ENCODE measurements at regions not wholly inside any gene's neighbourhood (a gene's known extent, or its start where the extent isn't known, plus 50 kb on each side); places are given as distances from the start of the nearest gene placed in this dataset.

DNA sequence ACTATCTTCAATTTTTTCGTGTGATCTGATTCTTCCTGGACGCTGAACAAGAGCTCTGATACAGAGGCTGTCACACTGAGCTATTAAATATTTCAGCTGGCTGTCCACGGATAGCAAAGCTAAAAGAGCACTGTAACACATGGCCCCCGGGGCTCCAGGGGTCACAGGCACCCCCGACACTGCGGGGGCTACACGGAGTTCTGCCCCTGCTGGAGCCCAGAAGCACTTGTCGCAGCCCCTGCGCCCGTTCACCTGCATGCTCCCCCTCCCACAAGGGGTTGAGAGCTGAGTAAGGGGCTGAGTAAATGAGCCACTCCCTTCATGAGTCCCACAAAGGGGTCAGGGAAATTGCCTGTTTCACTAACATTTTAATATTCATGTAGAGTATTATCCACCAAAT lies 316.3 kb downstream of the TMEM167A start:
- Histone ChIP-seq H3K18ac (ENCODE audit: extremely low read depth, low read length) (no peak overlapping the region), H3K4me2 (ENCODE audit: insufficient read depth in 1 of 2, low read depth in 2 of 2, low read length in 2 of 2) (no peak overlapping the region), H4K5ac (ENCODE audit: insufficient read length, low read depth, low read length) (no peak overlapping the region), H3K23ac (ENCODE audit: insufficient read length) (no peak overlapping the region), H3K14ac (ENCODE audit: insufficient read length) (no peak overlapping the region), H2AFZ (ENCODE audit: low read length) (no peak overlapping the region), H3K9ac (replicated peaks in 1 of 4; ENCODE audit: extremely low read depth in 1 of 4, low read depth in 3 of 4, low read length in 3 of 4) (no peak overlapping the region), H3K27ac (ENCODE audit: low read depth, low read length) (no peak overlapping the region), H3K36me3 (ENCODE audit: control insufficient read depth in 2 of 4, insufficient read depth in 4 of 4, low read length in 3 of 4) (no peaks in the 10 kb centered on the region), H3K9me3 (ENCODE audit: insufficient read depth in 2 of 2, low read depth in 1 of 2, low read length in 1 of 2) (peaks cover 0 to 2% of the 10 kb centered on the region in 2 experiments; a peak in 1 of 4 replicates), H3K56ac (replicated peaks; ENCODE audit: insufficient read length, low read depth, low read length) (no peak overlapping the region), H3K79me2 (ENCODE audit: control insufficient read depth in 1 of 2, insufficient read depth in 2 of 2, low read length in 2 of 2) (no peaks in the 10 kb centered on the region), H3K79me1 (ENCODE audit: low read depth, low read length) (no peaks in the 10 kb centered on the region), H2AK5ac (ENCODE audit: low read depth, low read length) (no peak overlapping the region), H3K4me3 (ENCODE audit: extremely low read depth in 1 of 4, insufficient read depth in 2 of 4, low read depth in 3 of 4, low read length in 4 of 4) (no peak overlapping the region), H4K8ac (ENCODE audit: extremely low read depth, insufficient read depth, low read length) (no peak overlapping the region), H3K4ac (replicated peaks; ENCODE audit: insufficient read length, low read depth, low read length) (no peak overlapping the region), H4K91ac (replicated peaks; ENCODE audit: insufficient read length, low read length) (no peak overlapping the region), H3K23me2 (ENCODE audit: low read depth, low read length) (no peaks in the 10 kb centered on the region), H4K20me1 (replicated peaks in 1 of 2; ENCODE audit: control insufficient read depth in 1 of 2, insufficient read depth in 2 of 2, low read length in 2 of 2) (no peaks in the 10 kb centered on the region), H2BK20ac (ENCODE audit: low read length) (no peak overlapping the region), H2BK15ac (ENCODE audit: low read length) (no peak overlapping the region), H3K4me1 (replicated peaks in 1 of 4; ENCODE audit: control insufficient read depth in 3 of 4, insufficient read depth in 4 of 4, low read length in 3 of 4) (no peaks in the 10 kb centered on the region; a peak in 1 of 7 replicates), H2BK5ac (ENCODE audit: low read depth, low read length) (no peak overlapping the region), H3K27me3 (replicated peaks in 1 of 4; ENCODE audit: control insufficient read depth in 3 of 4, extremely low read depth in 1 of 4, insufficient read depth in 3 of 4, low read length in 3 of 4) (no peaks in the 10 kb centered on the region), H2BK120ac (replicated peaks; ENCODE audit: low read depth, low read length) (no peak overlapping the region), H2BK12ac (ENCODE audit: low read depth, low read length) (no peak overlapping the region)
- no peak for TF ChIP-seq CTCF (IDR thresholded peaks at IDR 0.05; ENCODE audit: control extremely low read depth in 1 of 3, insufficient read depth in 1 of 3, low read depth in 1 of 3, low read length in 3 of 3)
- TF ChIP-seq BRCA1 (IDR thresholded peaks at IDR 0.05; ENCODE audit: low read depth, low read length): no peak
- no peak for TF ChIP-seq NANOG (IDR thresholded peaks at IDR 0.05; ENCODE audit: insufficient read depth, low read depth, low read length, poor library complexity, severe bottlenecking)
- no peak for TF ChIP-seq MAX (IDR thresholded peaks at IDR 0.05)
- no peak for FAIRE-seq
- ChIA-PET POLR2A (ENCODE audit: partially characterized antibody) (interaction anchor here (0.6 kb wide), 1 partner anchor 305 kb away, joined by 3 read pairs; no protein-coding TSS in a partner anchor), CTCF (ENCODE audit: partially characterized antibody) (no interaction called here)
- no peak for DNase-seq (ENCODE audit: low read depth in 1 of 2, low spot score in 2 of 2)
- WGBS, 2 experiments (ENCODE audit: extremely low coverage in 1 of 2, insufficient coverage in 1 of 2, insufficient read length in 1 of 2, insufficient replicate concordance in 2 of 2, low coverage in 1 of 2, low lambda C conversion rate in 2 of 2, missing lambda C conversion rate in 1 of 2): 92% methylated on average over 10 of the region's 10 CpGs; no CpG with 5 or more reads in 1 of the 2 experiments

Data from H1 (cell line).